AG10803 (cell line): ENCODE measurements at regions not wholly inside any gene's neighbourhood (a gene's known extent, or its start where the extent isn't known, plus 50 kb on each side); places are given as distances from the start of the nearest gene placed in this dataset.

ENCODE experiments used
- DNase-seq: peaks from one replicate; pipeline ENCODE4 v3.0.0; 2010; ENCODE audit warnings: low read depth
- H3K4me3 ChIP-seq: 2 replicates; pipeline ENCODE4 v1.5.1; 2011; ENCODE audit warnings: mild to moderate bottlenecking, low read length, control low read depth
- CTCF ChIP-seq: conservative IDR thresholded peaks from 2 replicates; pipeline ENCODE4 v1.5.1; 2011; ENCODE audit warnings: mild to moderate bottlenecking, low read length, control low read depth, inconsistent platforms

- no peak for DNase-seq
- no peak overlapping the region for H3K4me3 ChIP-seq
- TF ChIP-seq CTCF = no peak
Observed at GRCh38 chr17:70763018-70763417, 593.7 kb downstream of the KCNJ2 start.

GRCh38 chr17:70767102-70767701 is 597.9 kb downstream of the KCNJ2 start:
- peak; percentile 86 for TF ChIP-seq CTCF
- DNase-seq = peak; percentile 47
- no peak overlapping the region for H3K4me3 ChIP-seq

DNA sequence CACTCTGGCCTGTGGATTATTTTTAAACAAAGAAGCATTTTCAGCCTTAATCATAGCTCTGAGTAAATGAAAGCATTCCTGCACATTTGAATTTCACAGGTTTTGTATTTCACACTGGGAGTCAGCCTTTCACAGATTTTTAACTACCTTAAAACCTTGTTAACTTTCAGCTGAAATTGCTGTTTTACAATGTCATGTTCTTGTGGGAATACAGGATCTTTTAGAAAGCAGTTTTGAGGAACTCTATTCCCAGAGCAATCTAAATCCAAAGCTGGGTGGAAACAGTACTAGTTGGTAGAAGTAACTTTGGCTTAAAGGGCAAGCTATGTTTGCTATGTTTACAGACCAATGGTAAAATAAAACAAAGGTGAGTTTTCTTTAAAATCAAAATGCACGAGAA is 600.6 kb downstream of the KCNJ2 start:
- H3K4me3 ChIP-seq = no peak overlapping the region
- no peak for TF ChIP-seq CTCF
- DNase-seq = no peak

DNA sequence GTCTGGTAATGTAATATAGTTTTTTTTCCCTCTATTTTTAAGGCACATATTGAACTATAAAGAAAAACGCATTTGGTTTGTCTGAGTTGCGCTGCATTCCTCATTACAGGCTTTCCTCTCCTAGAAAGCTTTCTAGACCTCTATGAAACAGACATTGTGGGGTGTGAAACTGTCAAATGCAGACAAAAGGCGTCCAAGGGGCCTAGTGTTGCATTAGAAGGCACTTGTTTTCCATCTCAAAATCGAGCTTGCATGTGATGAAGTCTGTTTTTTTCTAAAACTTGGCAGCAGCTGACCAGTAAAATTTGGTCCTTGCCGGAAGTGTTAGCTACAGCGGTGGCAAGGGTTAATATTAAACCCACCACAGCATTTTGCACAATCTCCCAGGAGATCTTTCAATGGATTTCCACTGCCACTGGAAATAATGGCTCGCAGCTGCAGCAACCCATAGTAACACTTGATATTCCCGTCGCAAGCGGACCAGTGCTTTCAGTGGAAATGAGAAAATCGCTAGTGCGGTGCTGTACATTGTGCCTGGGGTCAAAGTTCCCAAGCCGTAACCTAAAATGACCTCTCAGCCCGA is 602.6 kb downstream of the KCNJ2 start:
- no peak for DNase-seq
- TF ChIP-seq CTCF = no peak
- H3K4me3 ChIP-seq = no peak overlapping the region

DNA sequence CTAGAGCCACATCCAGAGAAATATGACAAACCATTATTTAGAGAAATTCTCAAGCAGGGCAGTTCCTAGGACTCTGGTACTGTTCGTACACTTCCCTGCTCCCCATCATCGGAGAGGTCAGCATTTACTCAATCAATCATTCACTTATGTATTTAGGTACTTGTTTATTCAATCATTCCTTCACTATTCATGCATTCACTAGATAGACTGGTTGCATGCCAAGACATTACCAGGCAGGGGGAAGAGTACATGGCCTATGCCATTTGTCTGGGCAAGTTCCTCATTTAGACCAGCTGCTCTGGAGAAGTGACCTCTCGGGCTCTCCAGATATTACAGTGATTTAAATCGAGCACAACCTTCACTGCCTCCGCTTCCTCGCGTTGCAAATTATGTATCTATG is 603.4 kb downstream of the KCNJ2 start:
- H3K4me3 ChIP-seq = no peak overlapping the region
- no peak for DNase-seq

DNA sequence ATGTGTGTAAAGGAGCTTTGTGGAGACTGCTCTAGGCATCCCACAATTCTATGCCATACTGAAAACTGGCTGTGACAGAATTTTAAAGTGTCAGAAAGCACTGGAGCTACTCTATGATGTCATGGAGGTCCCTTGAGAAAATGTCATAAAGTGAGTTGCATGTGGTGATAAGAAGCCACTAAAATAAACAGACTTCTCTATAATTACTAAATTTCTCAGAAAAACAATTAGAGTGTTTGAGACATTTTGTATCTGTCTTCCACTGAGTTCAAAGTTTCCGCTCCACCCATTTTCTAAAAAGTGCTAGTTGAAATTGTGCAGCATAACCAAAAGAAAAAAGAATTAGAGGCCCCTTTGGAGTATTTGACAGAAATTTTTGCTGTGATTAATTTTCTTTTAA is 603.9 kb downstream of the KCNJ2 start:
- no peak overlapping the region for H3K4me3 ChIP-seq
- TF ChIP-seq CTCF = no peak
- no peak for DNase-seq

More for the DNA sequence above, 603.4 kb downstream of the KCNJ2 start:
- TF ChIP-seq CTCF = no peak

DNA sequence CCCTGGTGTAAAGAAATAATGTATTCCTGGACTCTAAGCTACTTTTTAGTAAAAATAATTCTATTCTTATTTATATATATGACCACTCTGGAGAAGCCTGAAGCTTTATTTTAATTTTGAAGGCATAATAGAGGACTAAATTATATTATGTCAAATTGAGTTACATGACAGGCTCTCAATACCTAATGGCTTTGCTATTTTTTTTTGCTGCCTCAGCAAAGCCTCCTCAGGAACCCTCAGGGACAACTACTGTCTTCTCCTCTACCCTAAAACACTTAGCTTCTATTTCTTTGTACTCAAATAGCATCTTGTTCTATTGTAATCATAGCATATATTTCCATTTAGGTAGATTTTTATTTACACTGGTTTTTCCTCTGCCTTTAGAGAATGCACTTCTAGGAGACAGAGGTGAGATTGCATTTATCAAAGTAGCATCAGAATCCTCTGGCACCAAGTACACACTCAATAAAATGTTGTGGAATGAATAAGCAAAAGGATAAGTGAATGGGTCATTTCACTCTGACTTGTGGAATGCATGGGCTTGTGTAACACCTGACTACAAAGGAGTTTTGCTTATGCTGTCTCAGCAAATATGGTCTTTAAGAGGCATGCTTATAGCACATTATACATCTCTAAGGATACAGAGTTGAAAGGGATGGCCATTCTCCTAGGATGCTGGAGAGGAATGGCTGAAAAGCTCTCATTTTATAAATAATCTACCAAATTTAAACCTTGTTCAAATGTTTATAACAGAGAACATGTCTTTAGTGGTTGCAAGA is 605.2 kb downstream of the KCNJ2 start:
- H3K4me3 ChIP-seq = no peak overlapping the region
- no peak for DNase-seq
- no peak for TF ChIP-seq CTCF
